GM21390 (cell line): ENCODE measurements at regions not wholly inside any gene's neighbourhood (a gene's known extent, or its start where the extent isn't known, plus 50 kb on each side); places are given as distances from the start of the nearest gene placed in this dataset.
"Not testable (repeated sequence)": the region's sequence is repeated elsewhere in the genome, so short reads cannot be mapped to it uniquely, and the experiment has no call there.

Experiments used
- ATAC-seq: cut with Tn5 transposase; IDR thresholded peaks from one replicate; pipeline ENCODE4 v1.9.1; 2021; ENCODE audit not compliant: unreplicated experiment

DNA sequence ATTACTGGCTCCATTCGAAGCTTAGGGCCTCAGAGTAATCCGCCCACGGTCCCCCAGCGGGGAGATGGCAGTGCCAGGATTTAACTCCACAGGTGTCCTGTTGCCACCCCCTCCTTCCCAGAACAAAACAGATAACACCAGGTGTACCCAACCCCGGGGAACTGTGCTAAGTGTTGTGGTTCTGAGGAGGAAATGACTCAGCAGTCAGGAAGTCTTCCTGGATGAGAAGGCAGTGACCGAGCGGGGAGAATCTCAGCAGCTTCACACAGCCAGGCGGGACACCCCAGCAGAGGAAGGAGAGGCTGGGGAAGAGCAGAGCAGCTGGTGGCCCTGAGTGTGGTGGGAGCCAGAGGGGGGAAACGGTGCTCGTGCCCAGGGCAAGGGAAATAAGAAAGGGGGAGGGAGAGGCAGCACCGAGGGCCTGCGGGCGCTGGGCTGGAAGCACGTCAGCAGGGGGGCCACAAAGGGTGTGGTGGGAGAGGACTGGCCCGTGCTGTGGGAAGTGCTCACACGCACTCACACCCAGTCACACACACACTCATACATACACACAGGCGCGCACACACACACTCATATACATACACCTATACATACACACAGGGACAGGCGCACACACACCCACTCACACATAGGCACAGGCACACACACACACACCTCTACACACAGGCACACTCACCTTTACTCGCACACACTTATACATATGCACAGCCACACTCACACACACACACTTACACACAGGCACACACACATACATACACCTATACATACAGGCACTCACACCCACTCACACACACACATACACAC is 59.8 kb upstream of the CHST15 start:
- ATAC-seq: peak; percentile 75

DNA sequence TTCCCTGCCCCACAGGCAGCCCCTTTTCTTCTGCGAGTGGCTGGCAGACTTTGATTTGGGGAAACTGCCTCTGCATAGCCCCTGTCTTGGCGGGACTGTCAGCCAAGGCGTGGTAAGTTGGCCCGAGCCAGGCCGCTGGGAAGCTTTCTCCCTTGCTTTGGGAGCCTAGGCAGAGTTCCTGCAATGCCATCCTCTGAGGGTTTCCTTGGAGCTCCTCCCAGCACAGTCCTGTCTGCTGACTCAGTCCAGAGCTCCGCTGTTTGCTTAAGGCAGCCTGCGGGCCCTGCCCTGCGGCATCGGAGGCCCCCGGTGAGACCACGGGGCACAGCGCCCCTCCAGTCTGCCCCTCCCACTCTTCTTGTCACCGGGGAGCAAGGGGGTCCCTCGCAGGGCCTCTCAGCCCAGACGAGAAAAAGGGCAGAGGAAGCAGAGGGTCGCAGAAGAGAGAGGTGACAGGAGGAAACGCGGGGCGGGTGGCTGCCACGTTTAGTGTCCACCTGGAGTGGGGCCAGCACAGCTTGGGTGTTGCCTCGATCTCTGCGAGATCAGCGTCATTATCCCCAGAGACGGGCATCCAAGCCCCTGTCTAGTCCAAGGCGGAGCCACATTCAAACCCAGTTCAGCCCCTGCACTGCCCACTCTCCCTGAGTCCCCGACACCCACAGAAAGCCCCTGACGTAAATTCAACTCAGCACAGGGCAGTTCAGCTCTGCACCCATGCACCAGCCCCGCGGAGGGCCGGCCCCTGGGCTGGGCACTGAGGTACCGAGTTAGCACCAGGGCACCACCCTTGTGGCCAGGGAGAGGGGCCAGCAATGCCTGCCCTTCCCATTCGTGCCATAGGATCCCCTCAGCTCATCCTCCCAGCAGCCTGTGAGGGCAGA is 59.0 kb upstream of the CHST15 start:
- ATAC-seq: no peak

DNA sequence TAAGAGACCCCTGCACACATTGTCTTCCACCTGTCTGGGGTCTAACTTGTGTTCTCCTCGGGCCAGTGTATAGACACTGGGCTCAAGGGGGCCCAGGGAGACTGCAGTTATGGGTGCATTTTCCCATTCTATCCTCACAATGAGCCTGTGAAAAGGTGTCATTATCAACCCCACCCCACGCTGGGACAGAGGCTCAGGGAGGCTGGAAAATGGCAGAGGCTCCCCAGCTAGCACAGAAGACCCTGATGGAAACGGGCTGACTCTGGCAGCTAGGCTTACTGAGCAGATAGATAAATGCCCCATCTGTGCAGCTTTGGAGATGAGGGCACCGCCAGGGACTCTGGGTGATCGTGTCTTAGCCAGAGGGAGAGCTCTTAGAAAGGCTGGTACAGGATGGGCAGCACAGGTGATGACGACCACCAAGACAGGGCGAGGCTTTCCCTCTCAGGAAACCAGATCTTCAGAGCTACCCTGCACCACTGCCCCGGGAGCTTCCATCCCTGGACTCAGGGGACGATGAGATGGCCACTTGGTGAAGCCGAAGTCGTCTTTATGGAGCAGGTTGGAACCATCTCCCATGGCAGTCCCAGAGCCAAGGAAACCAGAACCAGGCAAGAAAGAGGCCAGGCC is 58.2 kb upstream of the CHST15 start:
- ATAC-seq: no peak

DNA sequence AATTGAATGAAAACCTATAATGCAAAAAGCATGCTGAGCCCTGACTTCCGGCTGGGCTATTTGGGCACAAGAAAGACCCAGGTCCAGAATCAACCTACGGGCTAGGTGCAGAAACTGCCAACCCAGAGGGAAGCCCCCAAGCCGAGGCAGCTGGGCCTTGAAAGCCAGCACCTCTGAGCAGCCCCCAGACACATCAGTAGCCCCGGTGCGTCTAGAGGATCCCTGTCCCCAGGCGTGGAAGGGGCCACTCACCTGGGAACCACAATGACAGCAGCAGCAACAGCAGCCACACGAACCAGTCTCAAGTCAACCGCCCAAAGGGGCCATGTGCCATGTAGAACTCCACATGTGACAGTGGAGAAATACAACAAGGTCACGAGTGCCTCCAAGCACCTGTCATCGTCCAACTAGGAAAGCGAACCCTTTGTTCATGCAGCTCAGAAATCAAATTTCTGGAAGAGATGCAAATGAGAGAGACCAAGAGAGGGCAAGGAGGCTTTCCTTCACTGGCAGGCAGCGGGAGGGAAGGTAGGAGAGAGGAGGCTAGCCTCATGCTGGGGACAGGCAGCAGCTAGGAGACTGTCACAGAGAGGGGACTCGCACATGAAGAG is 57.5 kb upstream of the CHST15 start:
- no peak for ATAC-seq

DNA sequence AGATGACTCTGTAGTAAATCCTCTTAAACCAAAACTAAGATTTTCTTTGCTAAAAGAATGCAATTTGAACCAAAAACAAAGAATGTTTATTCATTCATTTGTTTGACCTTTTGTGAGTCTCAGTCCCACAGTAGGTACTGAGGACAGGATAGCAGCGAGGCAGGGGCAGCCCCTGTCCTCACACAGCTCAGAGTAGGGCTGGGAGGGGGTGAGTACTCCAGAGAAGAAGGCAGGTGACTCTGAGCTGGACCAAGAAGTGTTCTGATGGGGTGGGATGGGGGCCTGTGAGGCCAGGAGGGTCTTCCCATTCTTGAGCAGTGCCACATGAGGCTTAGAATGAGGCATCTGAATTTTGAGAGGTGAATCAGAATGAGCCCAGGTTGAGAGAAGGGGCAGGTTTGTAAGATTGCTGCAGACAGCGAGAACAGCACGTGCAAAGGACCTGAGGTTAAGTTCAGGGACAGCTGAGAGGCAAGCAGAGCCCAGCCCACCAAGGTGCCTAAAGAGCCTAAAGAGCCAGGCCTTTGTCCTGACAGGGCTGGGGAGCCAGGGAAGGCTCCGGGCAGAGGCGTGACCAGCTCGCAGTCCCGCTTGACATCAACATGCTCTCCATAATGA is 56.9 kb upstream of the CHST15 start:
- no peak for ATAC-seq

DNA sequence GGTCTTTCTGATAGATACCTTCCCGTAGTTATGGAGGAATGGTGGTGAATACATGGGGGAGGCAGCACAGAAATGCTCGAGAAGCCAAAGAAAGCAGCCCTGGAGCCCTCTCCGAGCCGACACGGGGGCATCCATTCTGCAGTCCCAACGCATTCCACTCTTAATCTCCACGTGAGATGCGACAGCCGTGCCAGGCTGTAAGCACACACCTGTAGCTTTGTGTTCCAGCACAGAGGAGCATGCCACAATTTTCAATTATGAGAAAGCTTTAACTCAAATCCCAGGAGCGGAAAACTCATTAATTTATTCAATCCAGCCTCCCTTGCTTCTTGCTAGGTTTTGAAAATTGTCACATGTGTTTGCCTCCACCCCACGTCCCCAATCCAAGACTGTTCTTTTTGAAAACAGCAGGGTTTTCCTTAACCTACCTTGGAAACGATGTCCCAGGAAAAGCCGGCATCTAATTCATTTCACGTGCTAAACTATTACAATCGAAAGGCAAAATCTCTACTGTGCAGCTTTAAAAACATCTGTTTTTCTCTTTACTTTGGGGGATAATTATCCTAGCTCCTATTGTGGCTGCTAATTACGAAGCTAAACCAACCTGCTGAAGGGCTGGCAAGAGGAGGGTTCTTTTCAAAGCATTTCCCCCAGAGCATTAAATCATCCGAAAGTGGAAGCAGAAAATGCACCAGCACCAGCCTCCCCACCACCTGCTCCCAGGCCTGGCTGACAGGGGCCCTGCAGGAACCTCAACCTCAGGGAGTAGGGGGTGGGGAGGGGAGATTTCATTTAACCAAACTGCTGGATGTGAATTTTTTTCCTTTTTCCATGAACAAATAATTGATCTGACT is 56.0 kb upstream of the CHST15 start:
- peak; percentile 44 for ATAC-seq

DNA sequence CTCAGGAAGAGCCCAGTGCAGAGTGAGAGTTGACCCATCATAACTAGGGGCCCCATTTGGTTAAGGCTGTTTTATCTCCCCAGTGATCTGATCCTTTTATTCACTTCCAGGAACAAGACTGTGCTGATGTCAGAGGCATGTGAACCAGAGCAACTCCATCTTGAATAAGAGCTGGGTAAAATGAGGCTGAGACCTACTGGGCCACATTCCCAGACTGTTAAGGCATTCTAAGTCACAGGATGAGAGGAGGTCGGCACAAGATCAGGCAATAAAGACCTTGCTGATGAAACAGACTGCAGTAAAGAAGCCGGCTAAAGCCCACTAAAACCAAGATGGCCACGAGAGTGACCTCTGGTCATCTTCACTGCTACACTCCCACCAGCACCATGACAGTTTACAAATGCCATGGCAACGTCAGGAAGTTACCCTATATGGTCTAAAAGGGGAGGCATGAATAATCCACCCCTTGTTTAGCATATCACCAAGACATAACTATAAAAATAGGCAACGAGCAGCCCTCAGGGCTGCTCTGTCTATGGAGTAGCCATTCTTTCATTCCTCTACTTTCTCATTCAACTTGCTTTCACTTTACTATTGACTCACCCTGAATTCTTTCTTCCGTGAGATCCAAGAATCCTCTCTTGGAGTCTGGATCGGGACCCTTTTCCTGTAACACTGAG is 55.3 kb upstream of the CHST15 start:
- ATAC-seq: not testable (repeated sequence)

DNA sequence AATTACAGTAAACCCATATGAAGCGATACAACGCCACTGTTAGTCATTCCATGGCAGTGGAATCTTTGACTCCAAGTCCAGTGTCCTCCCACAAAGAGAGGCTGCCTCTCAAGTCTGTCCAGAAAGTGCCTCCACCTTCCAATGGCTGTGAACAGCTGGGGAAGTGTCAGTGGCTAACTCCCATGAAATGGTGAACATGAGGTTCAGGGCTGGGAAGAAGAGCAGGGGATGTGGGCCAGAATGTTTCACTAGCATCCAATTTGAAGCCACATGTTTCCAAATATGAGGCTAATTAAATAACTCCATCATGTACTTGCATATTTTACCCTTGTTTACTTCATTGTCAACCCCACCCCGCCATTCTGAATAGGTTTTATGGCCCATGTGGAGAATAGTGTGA is 53.1 kb upstream of the CHST15 start:
- ATAC-seq: no peak

DNA sequence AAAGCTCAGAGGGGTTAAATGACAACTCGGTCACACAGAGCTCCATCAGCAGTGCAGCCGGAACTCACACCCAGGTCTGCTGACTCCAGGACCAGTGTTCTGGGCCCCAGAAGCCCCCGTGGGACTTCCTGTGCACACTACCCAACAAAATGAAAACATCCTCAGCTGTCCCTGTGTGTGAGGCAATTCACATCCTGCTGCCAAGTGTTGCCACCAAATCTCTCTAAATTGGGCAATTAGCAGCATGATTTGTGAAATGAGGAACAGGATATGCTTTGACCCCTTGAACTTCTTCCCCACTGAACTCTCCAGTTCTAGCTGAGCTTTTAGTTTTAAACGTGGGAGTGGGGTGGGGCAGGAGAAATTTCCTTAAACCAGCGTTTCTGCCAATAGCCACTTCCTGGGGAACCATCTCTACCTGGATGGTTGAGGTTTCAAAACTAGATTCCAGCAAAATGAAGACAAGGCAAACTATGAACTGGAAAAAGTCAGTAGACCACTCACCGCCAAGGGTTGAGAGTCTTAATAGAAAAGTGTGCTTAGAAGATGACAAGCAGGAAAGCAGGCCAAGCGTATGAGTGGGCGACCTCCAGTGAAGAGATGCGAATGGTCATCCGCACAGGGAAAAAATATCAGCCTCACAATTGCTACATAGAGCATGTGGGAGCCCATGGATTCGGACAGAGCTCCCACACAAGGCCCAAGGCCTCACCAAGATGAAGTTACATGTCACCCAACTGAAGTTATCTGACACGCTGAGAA is 51.9 kb upstream of the CHST15 start:
- no peak for ATAC-seq

DNA sequence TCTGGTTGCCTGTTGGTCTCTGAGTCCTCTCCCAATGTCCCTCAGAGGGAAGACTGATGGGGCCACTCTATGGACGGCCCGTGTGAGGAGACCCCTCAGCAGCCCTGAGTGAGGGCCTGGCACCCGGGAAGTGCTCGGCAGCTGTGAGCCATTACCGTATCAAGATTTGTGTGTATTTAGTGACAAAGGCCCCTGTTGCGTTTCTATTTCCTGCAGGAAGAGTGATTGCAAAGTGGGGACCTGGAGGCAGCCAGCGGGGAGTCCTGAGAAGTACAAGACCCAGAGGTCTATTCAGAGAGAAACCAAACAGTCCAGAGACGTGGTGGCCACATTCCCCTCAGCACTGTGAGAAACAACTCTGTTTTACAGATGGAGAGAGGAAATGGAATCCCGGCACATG is 51.1 kb upstream of the CHST15 start:
- ATAC-seq: no peak

DNA sequence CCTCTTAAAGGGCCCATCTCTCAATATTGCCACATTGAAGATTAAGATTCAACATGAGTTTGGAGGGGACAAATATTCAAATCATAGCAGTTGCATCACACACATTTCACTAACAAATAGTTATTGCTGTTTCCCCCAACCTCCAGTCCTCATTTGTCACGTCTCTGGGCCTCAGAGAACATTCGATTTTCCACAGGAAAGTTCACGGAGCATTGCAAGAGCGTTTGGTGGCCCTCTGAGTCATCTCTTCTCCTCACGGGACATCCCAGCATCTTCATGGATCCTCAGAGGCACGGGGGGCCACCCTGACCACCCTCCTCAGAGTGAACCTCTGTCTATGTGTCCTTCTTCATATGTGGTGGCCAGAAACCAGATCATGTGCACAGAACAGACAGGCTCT is 50.3 kb upstream of the CHST15 start:
- no peak for ATAC-seq
